ENCODE measurements at regions not wholly inside any gene's neighbourhood (a gene's known extent, or its start where the extent isn't known, plus 50 kb on each side); places are given as distances from the start of the nearest gene placed in this dataset.

DNA sequence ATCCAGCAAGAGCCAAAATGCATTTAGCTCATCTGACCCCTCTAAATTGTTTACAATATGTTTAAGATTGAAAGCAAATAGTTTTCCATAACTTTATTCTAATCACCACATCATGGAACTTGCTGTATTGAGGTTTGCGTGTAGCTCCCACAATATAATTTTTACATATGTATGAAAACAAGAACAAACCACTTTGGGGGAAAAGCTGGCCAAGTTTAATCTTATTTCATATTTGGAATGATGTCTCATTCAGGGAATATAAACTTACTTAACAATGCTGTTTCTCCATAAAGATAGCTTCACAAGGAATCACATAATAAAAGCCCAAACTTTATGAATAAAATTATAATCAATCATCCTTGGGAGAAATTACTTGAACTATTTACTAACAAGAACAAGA lies 194.6 kb upstream of the PCSK5 start:
- TF ChIP-seq RCOR1 (IDR thresholded peaks at IDR 0.05; ENCODE audit: low read length): no peak
- TF ChIP-seq RFX5 (IDR thresholded peaks at IDR 0.05; ENCODE audit: low read length): no peak
- no peak for TF ChIP-seq FOXJ3 (CRISPR knock-in tag; IDR thresholded peaks at IDR 0.05)
